Astrocyte of the spinal cord (primary cell): ENCODE measurements at regions not wholly inside any gene's neighbourhood (a gene's known extent, or its start where the extent isn't known, plus 50 kb on each side); places are given as distances from the start of the nearest gene placed in this dataset.

Source experiments
- DNase-seq: peaks from one replicate; pipeline ENCODE4 v3.0.0; 2011; ENCODE audit warnings: low read depth, low spot score
- H3K4me3 ChIP-seq: 2 replicates; pipeline ENCODE4 v1.5.1; 2011; ENCODE audit warnings: low read depth, mild to moderate bottlenecking, low read length, moderate library complexity
- CTCF ChIP-seq: IDR thresholded peaks from 2 replicates; pipeline ENCODE4 v1.5.1; 2012; ENCODE audit warnings: low read depth, mild to moderate bottlenecking, low read length, inconsistent platforms
- in situ Hi-C: cut with HindIII; loops from 2 replicates; pipeline ENCODE4 v1.10.0; 2017; ENCODE audit warnings: low sequenced_read_pairs

DNA sequence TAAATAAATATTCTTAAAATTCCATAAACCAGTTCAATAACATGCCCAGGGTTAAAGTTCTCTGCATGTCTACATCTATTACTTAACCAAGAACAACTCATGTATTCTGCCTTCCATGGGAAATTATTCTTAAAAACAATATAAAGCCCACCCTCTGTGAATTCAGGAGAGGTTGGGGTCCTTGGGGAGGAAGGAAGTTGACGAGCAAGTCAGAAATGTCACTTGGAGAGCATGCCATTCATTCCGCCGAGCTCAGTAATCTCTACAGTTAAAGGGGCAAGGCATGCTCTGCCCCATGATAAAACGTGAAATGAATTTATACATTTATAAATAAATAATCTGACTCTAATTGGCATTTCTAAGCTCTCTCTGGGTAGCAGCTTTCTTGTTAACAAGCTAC, 405.1 kb downstream of the TOX3 start:
- no peak for DNase-seq
- in situ Hi-C loops: no loop called here
- no peak overlapping the region for H3K4me3 ChIP-seq
- no peak for TF ChIP-seq CTCF

DNA sequence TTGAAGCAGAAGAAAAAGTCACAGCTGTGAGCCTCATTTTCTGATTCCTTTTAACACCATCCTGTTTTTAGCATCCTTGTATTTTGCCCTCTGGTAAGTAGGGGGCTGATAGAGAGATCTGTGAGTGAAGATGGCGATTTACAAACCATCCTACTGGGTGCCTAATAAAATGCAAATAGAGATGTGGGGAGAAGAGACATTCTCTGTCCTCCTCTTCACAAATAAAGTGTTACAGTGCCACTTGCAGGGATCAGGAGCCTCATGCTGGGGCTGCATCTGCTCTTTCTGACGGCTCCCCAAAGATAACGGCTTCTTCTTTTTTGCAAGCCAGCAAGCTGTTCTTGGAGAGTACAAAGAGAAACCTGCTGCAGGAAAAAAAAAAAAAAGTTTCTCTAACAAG, 418.6 kb downstream of the TOX3 start:
- no peak overlapping the region for H3K4me3 ChIP-seq
- no peak for TF ChIP-seq CTCF
- DNase-seq: no peak
- in situ Hi-C loops: no loop called here

GRCh38 chr16:52123842-52124241, 423.1 kb downstream of the TOX3 start:
- no peak for TF ChIP-seq CTCF
- in situ Hi-C loops: no loop called here
- H3K4me3 ChIP-seq: no peak overlapping the region
- no peak for DNase-seq

DNA sequence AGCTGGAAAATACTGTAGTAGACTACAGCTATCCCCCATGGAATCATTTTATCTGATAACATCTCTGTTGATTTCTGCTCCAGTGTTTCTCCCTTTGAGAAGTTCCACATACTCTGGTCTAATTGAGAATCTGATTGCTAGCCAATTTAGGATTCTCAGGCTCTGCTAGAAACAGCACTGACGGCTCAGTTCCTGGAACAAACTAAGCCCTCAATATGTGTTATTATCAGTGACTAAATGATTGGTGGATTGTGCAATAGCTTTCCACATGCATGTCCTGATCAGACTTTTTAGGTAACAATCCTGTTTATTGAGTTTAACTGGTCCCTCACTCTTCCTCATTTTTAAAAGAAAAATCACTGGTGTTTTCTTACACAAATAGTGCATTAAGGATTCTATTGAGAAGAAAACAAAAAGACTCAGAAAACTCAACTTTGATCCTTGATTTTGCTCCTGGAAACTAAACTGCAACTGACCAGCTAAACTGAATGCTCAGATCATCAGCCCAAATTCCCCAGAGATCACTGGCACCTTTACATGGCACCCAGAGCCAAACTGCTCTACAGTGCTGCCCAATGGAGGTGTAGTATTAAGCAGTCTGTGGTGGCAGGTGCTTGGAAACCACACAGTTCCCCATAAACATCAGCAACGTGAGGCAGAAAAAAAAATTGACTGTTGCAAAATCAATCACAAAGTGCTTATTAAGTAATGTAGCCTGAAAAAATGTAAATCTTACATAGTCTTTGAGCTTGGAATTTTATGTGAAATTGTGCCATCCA, 423.7 kb downstream of the TOX3 start:
- no peak overlapping the region for H3K4me3 ChIP-seq
- DNase-seq: no peak
- in situ Hi-C loops: no loop called here
- TF ChIP-seq CTCF: no peak

- in situ Hi-C loops: no loop called here
- H3K4me3 ChIP-seq: no peak overlapping the region
- TF ChIP-seq CTCF: no peak
- DNase-seq: no peak
Observed at GRCh38 chr16:52117171-52117570, 429.8 kb downstream of the TOX3 start.

- H3K4me3 ChIP-seq: no peak overlapping the region
- in situ Hi-C loops: no loop called here
- no peak for DNase-seq
- no peak for TF ChIP-seq CTCF
Observed at GRCh38 chr16:52114379-52114778, 432.6 kb downstream of the TOX3 start.
